Adrenal gland (tissue), 5 donors: ENCODE measurements at regions not wholly inside any gene's neighbourhood (a gene's known extent, or its start where the extent isn't known, plus 50 kb on each side); places are given as distances from the start of the nearest gene placed in this dataset.

Experiments
- CTCF ChIP-seq, 6 experiments: fragments of 450-650 bp in 4 of 6; fragments of 200-600 bp in 2 of 6; sonication (generic) in 1 of 6; IDR thresholded peaks; 1 replicate in 5 of 6; 2 replicates in 1 of 6; pipeline versions ENCODE4 v1.5.1 to v1.8.0; 2016 to 2021; ENCODE audit warnings: antibody characterized with exemption in 6 of 6, mild to moderate bottlenecking in 2 of 6, moderate library complexity in 1 of 6
- POLR2A ChIP-seq, 2 donors: fragments of 450-650 bp; IDR thresholded peaks; one replicate each; pipeline ENCODE4 v1.6.1; 2017; ENCODE audit warnings: antibody characterized with exemption in 2 of 2, mild to moderate bottlenecking in 2 of 2, moderate library complexity in 1 of 2
- donor health status: DM: no; HTN: no; CAD: no.

- TF ChIP-seq POLR2A (IDR thresholded peaks at IDR 0.05) (no peak), CTCF (IDR thresholded peaks at IDR 0.05) (no peak)
Observed at GRCh38 chr21:21969211-21969610, 971.0 kb downstream of the NCAM2 start.
